Vagina (tissue), 2 donors: ENCODE measurements at regions not wholly inside any gene's neighbourhood (a gene's known extent, or its start where the extent isn't known, plus 50 kb on each side); places are given as distances from the start of the nearest gene placed in this dataset.
"Not testable (repeated sequence)": the region's sequence is repeated elsewhere in the genome, so short reads cannot be mapped to it uniquely, and the experiment has no call there.

Experiments used
- CTCF ChIP-seq, 3 experiments: fragments of 450-650 bp in 2 of 3; fragments of 200-600 bp in 1 of 3; sonication (generic) in 1 of 3; IDR thresholded peaks; one replicate each; pipeline ENCODE4 v1.5.1; 2017 to 2019; ENCODE audit warnings: antibody characterized with exemption in 3 of 3, mild to moderate bottlenecking in 2 of 3, moderate library complexity in 2 of 3
- POLR2A ChIP-seq, 2 donors: fragments of 450-650 bp; IDR thresholded peaks; one replicate each; pipeline ENCODE4 v1.6.1; 2017; ENCODE audit warnings: antibody characterized with exemption in 2 of 2, mild to moderate bottlenecking in 2 of 2, moderate library complexity in 2 of 2
- POLR2AphosphoS5 ChIP-seq, 2 donors: sonication (generic); formaldehyde crosslinking; IDR thresholded peaks; one replicate each; pipeline ENCODE4 v1.9.0; 2017; ENCODE audit warnings: antibody characterized with exemption in 2 of 2, mild to moderate bottlenecking in 2 of 2, low read depth in 1 of 2; ENCODE audit not compliant: insufficient read depth in 1 of 2

GRCh38 chr15:20191508-20192125 lies 350.0 kb downstream of the GOLGA6L6 start:
- not testable (repeated sequence) for TF ChIP-seq CTCF (IDR thresholded peaks at IDR 0.05); POLR2A (IDR thresholded peaks at IDR 0.05); POLR2AphosphoS5 (IDR thresholded peaks at IDR 0.05; ENCODE audit: insufficient read depth in 1 of 2, low read depth in 1 of 2)
